PC-3 (cell line): ENCODE measurements at regions not wholly inside any gene's neighbourhood (a gene's known extent, or its start where the extent isn't known, plus 50 kb on each side); places are given as distances from the start of the nearest gene placed in this dataset.

ENCODE experiments used
- ATAC-seq: fragments of 200-7000 bp; cut with Tn5 transposase; 2 replicates; pipeline ENCODE4 v1.9.1; 2020; ENCODE audit warnings: mild to moderate bottlenecking, moderate library complexity
- BruUV-seq: library from RNA; stranded (reverse); fragments of 400-500 nt; replicated peaks from 2 replicates; lab custom pipeline; 2021; lab: Mats Ljungman, UMichigan
- CTCF ChIA-PET: fragments of 300-600 bp; sonication (Branson Sonifier 250); formaldehyde crosslinking; loops from one replicate; lab custom pipeline; 2022; ENCODE audit warnings: antibody characterized with exemption; lab: Charles Lee
- POLR2A ChIA-PET: fragments of 300-600 bp; sonication (Branson Sonifier 250); formaldehyde crosslinking; loops from one replicate; lab custom pipeline; 2022; ENCODE audit warnings: antibody characterized with exemption; ENCODE audit not compliant: unreplicated experiment; lab: Charles Lee
- DNase-seq: peaks from one replicate; pipeline ENCODE4 v3.0.0-alpha.2; 2015
- H2AFZ ChIP-seq: fragments of 300-600 bp; sonication (generic); 2 replicates; pipeline ENCODE4 v1.6.0; 2016; ENCODE audit warnings: antibody characterized with exemption, low read length
- H3F3A ChIP-seq: fragments of 300-600 bp; sonication (generic); one replicate; pipeline ENCODE4 v1.6.0; 2017; ENCODE audit warnings: antibody characterized with exemption, low read length, control low read depth, mild to moderate bottlenecking; ENCODE audit not compliant: unreplicated experiment
- H3K27ac ChIP-seq: fragments of 300-600 bp; sonication (generic); 2 replicates; pipeline ENCODE4 v1.5.1; 2016; ENCODE audit warnings: mild to moderate bottlenecking, low read length
- H3K27me3 ChIP-seq: fragments of 300-600 bp; sonication (generic); 2 replicates; pipeline ENCODE4 v1.6.1; 2016; ENCODE audit warnings: low read length, mixed read lengths
- H3K36me3 ChIP-seq: fragments of 300-600 bp; sonication (generic); 2 replicates; pipeline ENCODE4 v1.6.1; 2016; ENCODE audit warnings: low read depth, mixed run types, low read length, mixed read lengths
- H3K4me1 ChIP-seq: fragments of 300-600 bp; sonication (generic); 2 replicates; pipeline ENCODE4 v1.5.1; 2016; ENCODE audit warnings: low read length; ENCODE audit not compliant: insufficient read depth
- H3K4me2 ChIP-seq: fragments of 300-600 bp; sonication (generic); 2 replicates; pipeline ENCODE4 v1.6.0; 2016; ENCODE audit warnings: low read length
- H3K4me3 ChIP-seq: fragments of 300-600 bp; sonication (generic); 2 replicates; pipeline ENCODE4 v1.5.1; 2016; ENCODE audit warnings: mild to moderate bottlenecking, low read length, mixed read lengths
- H3K79me2 ChIP-seq: fragments of 300-600 bp; sonication (generic); 2 replicates; pipeline ENCODE4 v1.6.1; 2017; ENCODE audit warnings: low read length, mixed read lengths
- H3K9ac ChIP-seq: fragments of 300-600 bp; sonication (generic); 2 replicates; pipeline ENCODE4 v1.6.0; 2016; ENCODE audit warnings: mild to moderate bottlenecking, low read length
- H3K9me2 ChIP-seq: fragments of 300-600 bp; sonication (generic); replicated peaks from 2 replicates; pipeline ENCODE4 v1.6.1; 2016; ENCODE audit warnings: mixed run types, low read length, mixed read lengths
- H3K9me3 ChIP-seq: fragments of 300-600 bp; sonication (generic); 2 replicates; pipeline ENCODE4 v1.6.1; 2016; ENCODE audit warnings: low read length, mixed read lengths
- H4K20me1 ChIP-seq: fragments of 300-600 bp; sonication (generic); 2 replicates; pipeline ENCODE4 v1.6.1; 2016; ENCODE audit warnings: low read length, mixed read lengths
- EZH2 ChIP-seq: fragments of 300-600 bp; sonication (generic); IDR thresholded peaks from one replicate; pipeline ENCODE4 v1.6.1; 2017; ENCODE audit warnings: antibody characterized with exemption, mild to moderate bottlenecking, low read length; ENCODE audit not compliant: unreplicated experiment
- EZH2phosphoT487 ChIP-seq: fragments of 300-600 bp; sonication (generic); IDR thresholded peaks from 2 replicates; pipeline ENCODE4 v1.6.1; 2018; ENCODE audit warnings: mild to moderate bottlenecking, antibody characterized with exemption, low read length, borderline replicate concordance
- intact Hi-C: fragments of 100-400 bp; cut with micrococcal nuclease; formaldehyde crosslinking; loops from 2 replicates; pipeline ENCODE4 v1.9.0; 2023
- TF ChIP-seq, protein P1 (sequence below): fragments of 300-600 bp; sonication (generic); conservative IDR thresholded peaks from 2 replicates; pipeline ENCODE4 v1.5.1; 2017; ENCODE audit warnings: antibody characterized with exemption, low read depth, mild to moderate bottlenecking, low read length

DNA sequence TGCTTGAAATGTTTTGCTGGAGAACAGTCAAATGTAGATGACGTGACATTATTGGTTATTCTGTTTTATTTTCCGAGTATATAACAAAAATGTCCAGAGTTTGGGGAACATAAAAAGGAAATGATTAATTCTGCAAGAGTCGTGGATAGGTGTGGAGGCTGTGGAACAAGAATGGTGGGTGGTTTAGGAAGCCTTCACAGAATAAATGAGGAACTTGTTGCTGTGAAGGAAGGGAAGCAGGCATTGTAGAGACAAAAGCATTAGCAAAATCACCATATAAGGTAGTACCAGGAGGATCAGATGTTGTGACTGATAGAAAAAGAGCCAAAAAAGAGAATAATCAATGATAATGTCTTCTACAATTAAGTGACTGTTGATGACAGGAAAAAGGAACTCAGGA, 66.2 kb upstream of the CNTLN start:
- Histone ChIP-seq H3K9me3 (no peaks in the 10 kb centered on the region), H3K9ac (no peak overlapping the region), H3K4me3 (no peak overlapping the region), H3K9me2 (no peaks in the 10 kb centered on the region), H3K4me1 (peaks cover 15% of the 10 kb centered on the region), H4K20me1 (no peaks in the 10 kb centered on the region), H3K27me3 (no peaks in the 10 kb centered on the region), H3K27ac (no peak overlapping the region), H3K36me3 (no peaks in the 10 kb centered on the region), H3F3A (no peaks in the 10 kb centered on the region), H3K79me2 (no peaks in the 10 kb centered on the region), H3K4me2 (no peak overlapping the region), H2AFZ (no peak overlapping the region)
- intact Hi-C loops: loop anchor here (10.0 kb wide), 1 partner anchor 194 kb away; the partner anchor contains the start of gene BNC2
- no peak for ATAC-seq
- ChIA-PET POLR2A (no interaction called here), CTCF (no interaction called here)
- BruUV-seq: no TSS peak
- TF ChIP-seq EZH2phosphoT487 (no peak), EZH2 (no peak)
- TF ChIP-seq, protein P1, sequence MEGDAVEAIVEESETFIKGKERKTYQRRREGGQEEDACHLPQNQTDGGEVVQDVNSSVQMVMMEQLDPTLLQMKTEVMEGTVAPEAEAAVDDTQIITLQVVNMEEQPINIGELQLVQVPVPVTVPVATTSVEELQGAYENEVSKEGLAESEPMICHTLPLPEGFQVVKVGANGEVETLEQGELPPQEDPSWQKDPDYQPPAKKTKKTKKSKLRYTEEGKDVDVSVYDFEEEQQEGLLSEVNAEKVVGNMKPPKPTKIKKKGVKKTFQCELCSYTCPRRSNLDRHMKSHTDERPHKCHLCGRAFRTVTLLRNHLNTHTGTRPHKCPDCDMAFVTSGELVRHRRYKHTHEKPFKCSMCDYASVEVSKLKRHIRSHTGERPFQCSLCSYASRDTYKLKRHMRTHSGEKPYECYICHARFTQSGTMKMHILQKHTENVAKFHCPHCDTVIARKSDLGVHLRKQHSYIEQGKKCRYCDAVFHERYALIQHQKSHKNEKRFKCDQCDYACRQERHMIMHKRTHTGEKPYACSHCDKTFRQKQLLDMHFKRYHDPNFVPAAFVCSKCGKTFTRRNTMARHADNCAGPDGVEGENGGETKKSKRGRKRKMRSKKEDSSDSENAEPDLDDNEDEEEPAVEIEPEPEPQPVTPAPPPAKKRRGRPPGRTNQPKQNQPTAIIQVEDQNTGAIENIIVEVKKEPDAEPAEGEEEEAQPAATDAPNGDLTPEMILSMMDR: no peak
- DNase-seq: no peak

DNA sequence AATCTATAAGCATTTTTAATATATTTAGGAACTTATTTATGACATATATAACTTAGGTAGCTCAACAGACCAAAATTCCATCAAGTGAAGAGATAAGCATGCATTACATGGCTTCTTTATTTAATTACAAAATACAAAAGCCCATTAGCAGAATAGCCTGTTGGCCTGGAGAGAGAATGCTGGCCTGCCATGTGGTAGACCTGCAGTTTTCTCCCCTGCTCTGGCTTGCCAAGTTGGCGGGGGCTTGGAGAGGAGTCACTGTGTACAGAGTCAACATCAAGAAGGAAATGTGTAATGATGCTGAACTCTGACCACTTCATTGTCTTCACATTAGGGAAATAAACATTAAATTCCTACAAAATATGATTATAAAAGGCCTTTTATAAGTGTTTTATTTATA, 69.8 kb upstream of the CNTLN start:
- Histone ChIP-seq H3K9ac (no peak overlapping the region), H3K9me3 (no peaks in the 10 kb centered on the region), H3K4me2 (0 out of 2 replicates have a peak overlapping the region, but pooled peaks have one; percentile 10), H3K79me2 (no peaks in the 10 kb centered on the region), H3K27me3 (no peaks in the 10 kb centered on the region), H4K20me1 (no peaks in the 10 kb centered on the region), H2AFZ (no peak overlapping the region), H3K36me3 (no peaks in the 10 kb centered on the region), H3K27ac (peak overlapping the region; percentile 16; the same call in 1 of the 2 replicates), H3K4me3 (no peak overlapping the region), H3K4me1 (peaks cover 15% of the 10 kb centered on the region), H3F3A (no peaks in the 10 kb centered on the region), H3K9me2 (no peaks in the 10 kb centered on the region)
- intact Hi-C loops: loop anchor here (2.0 to 10.0 kb wide), 2 partner anchors 52 to 190 kb away; partner anchors contain the start of gene BNC2
- CTCF ChIA-PET: no interaction called here
- TF ChIP-seq EZH2 (no peak), EZH2phosphoT487 (no peak)
- TF ChIP-seq, protein P1: no peak
- no TSS peak for BruUV-seq
- POLR2A ChIA-PET: no interaction called here
- DNase-seq (peak; percentile 71), ATAC-seq (peak; percentile 99)

DNA sequence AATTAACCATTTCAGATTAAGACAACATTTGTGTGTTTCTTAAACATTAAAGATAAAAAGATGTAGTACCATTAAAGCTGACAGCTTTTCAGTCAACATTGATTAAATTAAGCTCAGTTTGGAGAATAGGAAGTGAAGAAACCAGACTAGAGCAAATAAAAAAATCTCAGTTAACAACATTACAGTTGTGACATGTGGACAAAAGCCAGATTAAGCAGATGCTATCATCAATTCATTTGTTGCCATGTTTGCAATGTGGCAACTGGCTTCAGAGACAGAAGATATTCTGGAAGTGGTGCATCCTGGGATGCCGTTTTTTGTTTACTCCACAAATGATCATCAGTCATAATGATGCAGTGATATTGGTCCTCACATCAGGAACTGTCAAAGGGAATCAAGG, 70.3 kb upstream of the CNTLN start:
- Histone ChIP-seq H4K20me1 (no peaks in the 10 kb centered on the region), H3K4me2 (0 out of 2 replicates have a peak overlapping the region, but pooled peaks have one; percentile 10), H2AFZ (no peak overlapping the region), H3K4me3 (no peak overlapping the region), H3K9me3 (no peaks in the 10 kb centered on the region), H3K4me1 (peaks cover 15% of the 10 kb centered on the region), H3K27ac (0 out of 2 replicates have a peak overlapping the region, but pooled peaks have one; percentile 16), H3K27me3 (no peaks in the 10 kb centered on the region), H3K9me2 (no peaks in the 10 kb centered on the region), H3K9ac (no peak overlapping the region), H3K36me3 (no peaks in the 10 kb centered on the region), H3K79me2 (no peaks in the 10 kb centered on the region), H3F3A (no peaks in the 10 kb centered on the region)
- intact Hi-C loops: loop anchor here (2.0 to 10.0 kb wide), 2 partner anchors 52 to 190 kb away; partner anchors contain the start of gene BNC2
- TF ChIP-seq, protein P1: no peak
- TF ChIP-seq EZH2 (no peak), EZH2phosphoT487 (no peak)
- POLR2A ChIA-PET: no interaction called here
- DNase-seq (peak; percentile 7), ATAC-seq (peak; percentile 28; the same call in 1 of the 2 replicates)
- CTCF ChIA-PET: interaction anchor here (0.6 kb wide), 1 partner anchor 54 kb away, joined by 3 read pairs; no protein-coding TSS in a partner anchor
- no TSS peak for BruUV-seq
